ENCODE measurements at regions not wholly inside any gene's neighbourhood (a gene's known extent, or its start where the extent isn't known, plus 50 kb on each side); places are given as distances from the start of the nearest gene placed in this dataset.

- TF ChIP-seq, protein P1, sequence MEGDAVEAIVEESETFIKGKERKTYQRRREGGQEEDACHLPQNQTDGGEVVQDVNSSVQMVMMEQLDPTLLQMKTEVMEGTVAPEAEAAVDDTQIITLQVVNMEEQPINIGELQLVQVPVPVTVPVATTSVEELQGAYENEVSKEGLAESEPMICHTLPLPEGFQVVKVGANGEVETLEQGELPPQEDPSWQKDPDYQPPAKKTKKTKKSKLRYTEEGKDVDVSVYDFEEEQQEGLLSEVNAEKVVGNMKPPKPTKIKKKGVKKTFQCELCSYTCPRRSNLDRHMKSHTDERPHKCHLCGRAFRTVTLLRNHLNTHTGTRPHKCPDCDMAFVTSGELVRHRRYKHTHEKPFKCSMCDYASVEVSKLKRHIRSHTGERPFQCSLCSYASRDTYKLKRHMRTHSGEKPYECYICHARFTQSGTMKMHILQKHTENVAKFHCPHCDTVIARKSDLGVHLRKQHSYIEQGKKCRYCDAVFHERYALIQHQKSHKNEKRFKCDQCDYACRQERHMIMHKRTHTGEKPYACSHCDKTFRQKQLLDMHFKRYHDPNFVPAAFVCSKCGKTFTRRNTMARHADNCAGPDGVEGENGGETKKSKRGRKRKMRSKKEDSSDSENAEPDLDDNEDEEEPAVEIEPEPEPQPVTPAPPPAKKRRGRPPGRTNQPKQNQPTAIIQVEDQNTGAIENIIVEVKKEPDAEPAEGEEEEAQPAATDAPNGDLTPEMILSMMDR (IDR thresholded peaks at IDR 0.05; ENCODE audit: insufficient read depth, low read depth, low read length): no peak
- no peak for TF ChIP-seq EZH2 (IDR thresholded peaks at IDR 0.05; ENCODE audit: insufficient read depth, low read length)
Measured at GRCh38 chr13:67961331-67961730, 731.2 kb upstream of the PCDH9 start.
